Mesendoderm (in vitro differentiated cells): ENCODE measurements at regions not wholly inside any gene's neighbourhood (a gene's known extent, or its start where the extent isn't known, plus 50 kb on each side); places are given as distances from the start of the nearest gene placed in this dataset.

ENCODE experiments used
- DNase-seq: peaks from one replicate; pipeline ENCODE4 v3.0.0; 2013
- H2AK5ac ChIP-seq: 2 replicates; pipeline ENCODE4 v1.6.1; 2013; ENCODE audit warnings: low read length, inconsistent platforms
- H2BK120ac ChIP-seq: 2 replicates; pipeline ENCODE4 v1.6.1; 2013; ENCODE audit warnings: low read depth, mild to moderate bottlenecking, low read length, moderate library complexity, mixed read lengths
- H2BK15ac ChIP-seq: replicated peaks from 2 replicates; pipeline ENCODE4 v1.6.1; 2013; ENCODE audit warnings: low read depth, mild to moderate bottlenecking, moderate library complexity
- H2BK5ac ChIP-seq: 2 replicates; pipeline ENCODE4 v1.6.1; 2013; ENCODE audit warnings: low read length, inconsistent platforms
- H3K18ac ChIP-seq: 2 replicates; pipeline ENCODE4 v1.6.1; 2013; ENCODE audit warnings: mild to moderate bottlenecking, low read length, mixed read lengths
- H3K23ac ChIP-seq: one replicate; pipeline ENCODE4 v1.6.1; 2013; ENCODE audit warnings: low read length
- H3K27ac ChIP-seq: 2 replicates; pipeline ENCODE4 v1.5.1; 2013; ENCODE audit warnings: low read depth, mild to moderate bottlenecking, inconsistent platforms, low read length, moderate library complexity
- H3K27me3 ChIP-seq: 2 replicates; pipeline ENCODE4 v1.6.1; 2013; ENCODE audit warnings: low read length, control low read depth, mild to moderate bottlenecking, inconsistent platforms; ENCODE audit not compliant: insufficient read depth, poor library complexity
- H3K36me3 ChIP-seq: 2 replicates; pipeline ENCODE4 v1.6.1; 2013; ENCODE audit warnings: low read length, inconsistent platforms; ENCODE audit not compliant: control insufficient read depth, insufficient read depth
- H3K4ac ChIP-seq: one replicate; pipeline ENCODE4 v1.6.1; 2013; ENCODE audit warnings: low read depth, mild to moderate bottlenecking, low read length, moderate library complexity
- H3K4me1 ChIP-seq: 2 replicates; pipeline ENCODE4 v1.6.1; 2013; ENCODE audit warnings: low read depth, low read length, inconsistent platforms; ENCODE audit not compliant: control insufficient read depth
- H3K4me2 ChIP-seq: 2 replicates; pipeline ENCODE4 v1.6.1; 2013; ENCODE audit warnings: low read length
- H3K4me3 ChIP-seq: 2 replicates; pipeline ENCODE4 v1.5.1; 2013; ENCODE audit warnings: mild to moderate bottlenecking, low read length
- H3K56ac ChIP-seq: one replicate; pipeline ENCODE4 v1.6.1; 2013; ENCODE audit warnings: low read length
- H3K79me1 ChIP-seq: 2 replicates; pipeline ENCODE4 v1.6.1; 2013; ENCODE audit warnings: low read length, inconsistent platforms
- H3K79me2 ChIP-seq: 2 replicates; pipeline ENCODE4 v1.6.1; 2013; ENCODE audit warnings: mild to moderate bottlenecking, low read length; ENCODE audit not compliant: control insufficient read depth, insufficient read depth
- H3K9ac ChIP-seq: 2 replicates; pipeline ENCODE4 v1.6.1; 2013; ENCODE audit warnings: low read length, inconsistent platforms
- H4K5ac ChIP-seq: one replicate; pipeline ENCODE4 v1.6.1; 2013; ENCODE audit warnings: low read length
- H4K8ac ChIP-seq: one replicate; pipeline ENCODE4 v1.6.1; 2013; ENCODE audit warnings: low read depth, mild to moderate bottlenecking, control low read depth, low read length, moderate library complexity
- WGBS: extraction: QIAGEN DNeasy Blood & Tissue Kit; methylation state at CpG from one replicate; pipeline ENCODE4 v1.1.7; 2013; ENCODE audit warnings: low lambda C conversion rate, missing lambda C conversion rate; ENCODE audit not compliant: insufficient coverage; ENCODE audit errors: extremely low coverage; 5-methylcytosine and 5-hydroxymethylcytosine counted together

DNA sequence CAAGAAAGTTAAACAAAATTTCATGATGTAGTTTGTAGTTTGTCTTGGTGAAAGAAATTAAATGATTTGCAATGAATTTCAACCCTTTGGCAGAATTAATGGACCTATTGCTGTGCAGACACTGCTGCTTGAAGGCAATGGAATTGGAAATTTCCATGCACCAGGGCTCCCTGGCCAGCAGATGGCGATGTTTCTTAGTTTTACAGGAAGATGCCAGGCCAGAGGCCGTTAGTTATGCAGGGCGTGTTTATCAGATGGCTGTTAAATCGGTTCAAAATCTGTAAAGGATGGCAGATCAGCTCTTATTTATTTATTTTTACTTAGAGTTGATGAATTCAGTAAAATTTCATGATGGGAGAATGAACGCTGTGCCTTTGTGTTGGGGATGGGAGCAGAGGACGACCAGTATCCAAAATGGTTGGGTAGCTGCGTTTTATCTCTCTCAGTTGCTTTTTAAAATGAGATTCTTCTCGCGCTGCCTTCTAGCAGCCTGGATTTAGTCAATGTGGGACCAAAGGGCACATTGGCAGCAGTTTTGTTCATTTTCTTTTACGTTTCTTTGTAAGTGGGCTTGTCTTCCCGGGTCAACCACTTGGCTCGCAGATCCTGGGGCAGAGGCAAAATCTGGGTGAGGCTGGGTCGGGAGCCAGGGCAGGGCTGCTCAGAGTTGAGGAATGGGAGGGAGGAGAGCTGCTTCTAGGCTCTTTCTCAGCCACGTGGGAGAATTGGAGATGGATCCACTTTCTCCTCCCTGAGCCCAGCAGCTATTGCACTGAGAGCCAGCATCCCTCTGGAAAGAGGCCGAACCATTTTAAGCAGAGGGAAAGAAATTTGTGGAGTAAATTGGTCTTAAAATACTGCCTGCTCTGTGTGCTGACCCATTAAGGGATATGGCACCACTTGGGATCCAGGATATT is 344.0 kb downstream of the PIK3C3 start:
- no peak overlapping the region for H3K27ac ChIP-seq
- H3K27me3 ChIP-seq, result no peaks in the 10 kb centered on the region
- H3K79me2 ChIP-seq, result no peaks in the 10 kb centered on the region
- no peak overlapping the region for H3K9ac ChIP-seq
- H2BK15ac ChIP-seq, result peak overlapping the region; percentile 94
- H3K4me2 ChIP-seq, result no peak overlapping the region
- peak; percentile 84 for DNase-seq
- peak overlapping the region; percentile 43 for H2BK5ac ChIP-seq
- WGBS, result no CpG with 5 or more reads among the region's 15 CpGs
- peak overlapping the region; percentile 68 for H3K4ac ChIP-seq
- no peaks in the 10 kb centered on the region for H3K4me1 ChIP-seq
- no peaks in the 10 kb centered on the region for H3K36me3 ChIP-seq
- H3K56ac ChIP-seq, result peak overlapping the region; percentile 57
- no peak overlapping the region for H3K23ac ChIP-seq
- no peak overlapping the region for H4K5ac ChIP-seq
- no peak overlapping the region for H3K4me3 ChIP-seq
- H2AK5ac ChIP-seq, result no peak overlapping the region
- H2BK120ac ChIP-seq, result peak overlapping the region; percentile 97
- H3K18ac ChIP-seq, result peak overlapping the region; percentile 88
- no peak overlapping the region for H4K8ac ChIP-seq
- H3K79me1 ChIP-seq, result no peaks in the 10 kb centered on the region

DNA sequence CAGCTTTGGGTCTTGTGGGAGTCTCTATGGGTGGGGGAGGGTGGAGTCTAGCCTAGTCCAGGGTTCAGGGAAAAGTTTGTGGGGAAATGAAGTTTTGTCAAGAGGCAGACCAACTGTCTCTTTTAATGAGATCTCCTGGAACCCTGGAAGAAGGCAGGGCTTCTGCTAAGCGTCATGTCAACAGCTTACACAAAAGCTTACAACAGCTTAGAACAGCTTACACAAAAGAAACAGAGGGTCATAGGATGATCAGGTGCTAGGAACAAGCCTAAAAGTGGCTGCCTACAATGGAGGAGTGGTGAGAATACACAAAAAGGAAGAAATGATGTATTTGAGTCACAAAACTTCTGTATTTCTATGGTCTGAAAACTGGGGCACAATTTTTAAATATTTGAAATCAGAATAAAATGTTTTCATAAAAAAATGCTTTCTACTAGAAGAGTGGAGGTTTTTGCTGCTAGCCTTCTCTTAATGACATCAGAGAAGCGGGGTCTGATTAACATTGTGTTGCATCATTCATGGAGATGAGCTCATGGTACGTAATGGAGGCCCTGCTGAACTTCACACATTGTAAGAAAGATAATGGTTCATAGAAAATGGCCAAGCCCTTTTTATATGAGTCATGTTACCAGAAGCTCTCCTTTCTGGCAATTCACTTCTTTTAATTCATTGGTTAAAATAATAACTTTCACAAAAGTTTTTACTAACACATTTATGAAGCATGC is 351.0 kb downstream of the PIK3C3 start:
- Histone ChIP-seq H3K4ac (no peak overlapping the region), H4K8ac (no peak overlapping the region), H3K79me1 (no peaks in the 10 kb centered on the region), H3K27ac (no peak overlapping the region), H3K9ac (no peak overlapping the region), H4K5ac (no peak overlapping the region), H2AK5ac (no peak overlapping the region), H3K23ac (no peak overlapping the region), H2BK5ac (no peak overlapping the region), H3K27me3 (no peaks in the 10 kb centered on the region), H3K18ac (no peak overlapping the region), H2BK15ac (no peak overlapping the region), H3K36me3 (no peaks in the 10 kb centered on the region), H3K4me3 (no peak overlapping the region), H3K56ac (no peak overlapping the region), H3K79me2 (no peaks in the 10 kb centered on the region), H3K4me1 (no peaks in the 10 kb centered on the region), H2BK120ac (no peak overlapping the region), H3K4me2 (no peak overlapping the region)
- peak; percentile 38 for DNase-seq
- WGBS, result no CpG with 5 or more reads among the region's 3 CpGs

DNA sequence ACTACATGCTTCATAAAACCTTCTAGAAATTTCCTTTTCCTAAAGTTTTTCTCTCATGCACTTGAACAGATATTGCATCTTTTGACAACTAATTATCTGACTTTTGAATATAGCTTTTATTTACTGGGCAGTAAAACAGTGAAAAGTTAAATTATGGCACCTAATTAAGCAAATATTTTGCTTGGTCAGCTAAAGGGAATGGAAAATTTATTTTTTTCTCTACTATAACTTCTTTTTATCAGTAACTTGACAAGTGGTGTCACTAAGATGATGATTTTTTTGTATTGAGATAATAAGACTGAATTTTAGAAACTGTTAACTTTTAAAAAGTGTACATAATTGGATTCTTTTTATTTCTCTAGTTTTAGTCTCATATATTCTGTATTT is 351.6 kb downstream of the PIK3C3 start:
- H3K56ac ChIP-seq, result no peak overlapping the region
- H2BK5ac ChIP-seq, result no peak overlapping the region
- no peak overlapping the region for H3K27ac ChIP-seq
- no peak overlapping the region for H4K5ac ChIP-seq
- peaks cover 2% of the 10 kb centered on the region for H3K4me1 ChIP-seq
- no peaks in the 10 kb centered on the region for H3K79me1 ChIP-seq
- H2BK15ac ChIP-seq, result no peak overlapping the region
- H3K79me2 ChIP-seq, result no peaks in the 10 kb centered on the region
- H3K18ac ChIP-seq, result no peak overlapping the region
- no peaks in the 10 kb centered on the region for H3K36me3 ChIP-seq
- H3K4ac ChIP-seq, result no peak overlapping the region
- H2AK5ac ChIP-seq, result no peak overlapping the region
- no peak overlapping the region for H4K8ac ChIP-seq
- no peak overlapping the region for H2BK120ac ChIP-seq
- DNase-seq, result no peak
- H3K9ac ChIP-seq, result no peak overlapping the region
- no peak overlapping the region for H3K23ac ChIP-seq
- no peak overlapping the region for H3K4me2 ChIP-seq
- H3K4me3 ChIP-seq, result no peak overlapping the region
- no peaks in the 10 kb centered on the region for H3K27me3 ChIP-seq

DNA sequence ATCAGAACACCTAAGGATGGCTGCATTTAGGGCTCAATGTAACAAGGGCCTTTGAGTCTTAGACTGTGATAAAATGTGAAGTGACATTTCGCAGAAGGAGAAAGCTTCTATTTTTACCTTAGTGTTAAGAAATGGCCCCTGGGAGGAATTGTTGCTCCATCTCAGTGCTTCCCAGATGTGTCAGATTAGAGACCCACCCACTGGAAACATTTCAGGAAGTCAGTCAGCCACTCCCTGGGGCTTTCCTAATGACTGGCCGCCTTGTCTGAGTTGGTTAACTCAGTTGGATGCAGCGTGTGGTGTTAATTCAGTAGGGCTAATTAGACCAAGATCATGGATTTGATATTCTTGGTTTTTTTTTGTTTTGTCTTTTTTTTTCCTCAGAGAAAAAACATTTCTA is 355.9 kb downstream of the PIK3C3 start:
- Histone ChIP-seq H2BK15ac (no peak overlapping the region), H3K9ac (no peak overlapping the region), H4K5ac (no peak overlapping the region), H3K4ac (no peak overlapping the region), H3K4me1 (peaks cover 2% of the 10 kb centered on the region), H2AK5ac (no peak overlapping the region), H3K27me3 (no peaks in the 10 kb centered on the region), H3K4me2 (no peak overlapping the region), H3K23ac (no peak overlapping the region), H4K8ac (no peak overlapping the region), H2BK120ac (no peak overlapping the region), H3K4me3 (no peak overlapping the region), H3K56ac (no peak overlapping the region), H3K18ac (no peak overlapping the region), H3K79me1 (no peaks in the 10 kb centered on the region), H2BK5ac (no peak overlapping the region), H3K79me2 (no peaks in the 10 kb centered on the region), H3K27ac (peak overlapping the region; percentile 77), H3K36me3 (no peaks in the 10 kb centered on the region)
- peak; percentile 93 for DNase-seq
- WGBS, result no CpG with 5 or more reads among the region's 3 CpGs

DNA sequence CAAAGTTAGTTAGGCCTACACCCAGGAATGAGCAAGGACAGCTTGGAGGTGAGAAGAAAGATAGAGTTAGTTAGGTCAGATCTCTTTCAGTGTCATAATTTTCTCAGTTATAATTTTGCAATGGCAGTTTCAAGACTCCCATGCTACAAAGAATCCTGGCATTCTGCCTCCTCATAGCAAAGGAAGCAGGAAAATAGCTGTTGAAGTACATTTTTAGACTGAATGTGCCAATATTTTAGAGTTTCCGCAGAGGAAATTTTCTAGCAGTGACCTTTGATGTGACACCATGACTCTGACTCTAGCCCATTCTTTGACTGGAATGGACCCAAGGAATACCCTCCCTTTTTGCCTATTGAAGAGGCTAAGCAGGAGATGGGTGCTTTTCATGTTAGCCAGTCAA is 371.7 kb downstream of the PIK3C3 start:
- Histone ChIP-seq H3K4me3 (no peak overlapping the region), H3K36me3 (no peaks in the 10 kb centered on the region), H3K27ac (no peak overlapping the region), H3K27me3 (no peaks in the 10 kb centered on the region), H3K79me2 (no peaks in the 10 kb centered on the region), H4K8ac (no peak overlapping the region), H3K18ac (no peak overlapping the region), H4K5ac (no peak overlapping the region), H2BK120ac (no peak overlapping the region), H2BK5ac (no peak overlapping the region), H3K4me1 (no peaks in the 10 kb centered on the region), H2BK15ac (no peak overlapping the region), H3K9ac (no peak overlapping the region), H3K4me2 (no peak overlapping the region), H3K56ac (no peak overlapping the region), H3K79me1 (no peaks in the 10 kb centered on the region), H3K23ac (no peak overlapping the region), H2AK5ac (no peak overlapping the region), H3K4ac (no peak overlapping the region)
- DNase-seq, result no peak
- no CpG with 5 or more reads among the region's 1 CpG for WGBS
